HepG2 (cell line): ENCODE measurements at regions not wholly inside any gene's neighbourhood (a gene's known extent, or its start where the extent isn't known, plus 50 kb on each side); places are given as distances from the start of the nearest gene placed in this dataset.

Experiments
- ATAC-seq: fragments of 200-7000 bp; cut with Tn5 transposase; 3 replicates; pipeline ENCODE4 v1.9.1; 2020; ENCODE audit warnings: mild to moderate bottlenecking, moderate library complexity
- BruUV-seq: library from RNA; stranded (reverse); fragments of 400-500 nt; replicated peaks from 2 replicates; lab custom pipeline; 2021; lab: Mats Ljungman, UMichigan
- CTCF ChIA-PET: fragments of 300-600 bp; formaldehyde crosslinking; extraction: SDS; loops from one replicate; lab custom pipeline; 2021; ENCODE audit warnings: low total read pairs, inconsistent platforms, low intra/inter-chr PET ratio; lab: Yijun Ruan, JAX
- POLR2A ChIA-PET: fragments of 350-600 bp; sonication (Branson Sonifier 250); formaldehyde crosslinking; loops from one replicate; lab custom pipeline; 2020; ENCODE audit warnings: antibody characterized with exemption, inconsistent platforms; lab: Yijun Ruan, JAX
- DNase-seq: peaks from one replicate; pipeline ENCODE4 v3.0.0-alpha.2; 2015; ENCODE audit warnings: low spot score
- FAIRE-seq: peaks from 3 replicates; lab custom pipeline; 2011; peaks lifted over from hg19 to GRCh38; lab: Jason Lieb, UNC
- H2AFZ ChIP-seq: one replicate; pipeline ENCODE4 v1.6.1; 2011; ENCODE audit warnings: low read length, inconsistent platforms
- H3K27ac ChIP-seq: fragments of 300-600 bp; 3 replicates; pipeline ENCODE4 v1.8.0; 2011; ENCODE audit warnings: mixed run types, mild to moderate bottlenecking, mixed read lengths, low read length, inconsistent platforms; ENCODE audit not compliant: insufficient read depth; ENCODE audit errors: extremely low read length
- H3K27me3 ChIP-seq, 2 experiments: fragments of 200-600 bp in 1 of 2; 2 replicates in 1 of 2; 3 replicates in 1 of 2; pipeline versions ENCODE4 v1.6.0 to v1.8.0; 2011; ENCODE audit warnings: low read length in 2 of 2, mild to moderate bottlenecking in 2 of 2, moderate library complexity in 2 of 2, inconsistent platforms in 1 of 2; ENCODE audit not compliant: insufficient read depth in 2 of 2, control insufficient read depth in 1 of 2
- H3K36me3 ChIP-seq, 2 experiments: fragments of 200-600 bp in 1 of 2; replicated peaks in 1 of 2; 2 replicates in 1 of 2; 3 replicates in 1 of 2; pipeline versions ENCODE4 v1.5.1 to v1.8.0; 2011; ENCODE audit warnings: low read length in 2 of 2, inconsistent platforms in 1 of 2; ENCODE audit not compliant: insufficient read depth in 2 of 2, control insufficient read depth in 1 of 2
- H3K4me1 ChIP-seq: 2 replicates; pipeline ENCODE4 v1.5.1; 2012; ENCODE audit warnings: low read length, inconsistent platforms; ENCODE audit not compliant: insufficient read depth
- H3K4me2 ChIP-seq: 2 replicates; pipeline ENCODE4 v1.6.0; 2011; ENCODE audit warnings: low read depth, low read length, inconsistent platforms
- H3K4me3 ChIP-seq, 3 experiments: fragments of 200-600 bp in 1 of 3; sonication (generic), shearing (Covaris generic) in 1 of 3; replicated peaks in 1 of 3; 2 replicates each; pipeline ENCODE4 v1.5.1; 2011 to 2016; ENCODE audit warnings: low read length in 3 of 3, inconsistent platforms in 2 of 3, low read depth in 2 of 3, mild to moderate bottlenecking in 2 of 3, control low read depth in 1 of 3, mixed read lengths in 1 of 3; ENCODE audit not compliant: insufficient read depth in 1 of 3
- H3K79me2 ChIP-seq: one replicate; pipeline ENCODE4 v1.6.1; 2011; ENCODE audit warnings: low read length, inconsistent platforms; ENCODE audit not compliant: insufficient read depth
- H3K9ac ChIP-seq: 2 replicates; pipeline ENCODE4 v1.6.0; 2011; ENCODE audit warnings: mild to moderate bottlenecking, low read depth, low read length, inconsistent platforms; ENCODE audit not compliant: insufficient read depth
- H3K9me3 ChIP-seq: 2 replicates; pipeline ENCODE4 v1.5.1; 2012; ENCODE audit warnings: mild to moderate bottlenecking, low read length
- H4K20me1 ChIP-seq: 2 replicates; pipeline ENCODE4 v1.6.0; 2011; ENCODE audit warnings: inconsistent platforms, mild to moderate bottlenecking, low read length, moderate library complexity; ENCODE audit not compliant: insufficient read depth
- AGO2 ChIP-seq: fragments of 200-400 bp; formaldehyde crosslinking; optimal IDR thresholded peaks from 2 replicates; pipeline ENCODE3; 2017; ENCODE audit warnings: mild to moderate bottlenecking, low read depth, low read length, moderate library complexity
- BORCS8-MEF2B ChIP-seq: sonication (generic); formaldehyde crosslinking; IDR thresholded peaks from 2 replicates; pipeline ENCODE4 v1.8.0; 2022; ENCODE audit warnings: mild to moderate bottlenecking, missing genetic modification reagents
- DRAP1 ChIP-seq: IDR thresholded peaks from 2 replicates; pipeline ENCODE4 v1.6.1; 2016; ENCODE audit warnings: missing genetic modification reagents, missing compliant biosample characterization
- E2F1 ChIP-seq: sonication (generic); formaldehyde crosslinking; IDR thresholded peaks from 2 replicates; pipeline ENCODE4 v1.5.0; 2020; ENCODE audit warnings: missing genetic modification reagents
- KLF6 ChIP-seq: IDR thresholded peaks from 2 replicates; pipeline ENCODE4 v1.8.0; 2016; ENCODE audit warnings: missing biosample characterization, missing genetic modification reagents
- MED1 ChIP-seq: sonication (generic); formaldehyde crosslinking; IDR thresholded peaks from 2 replicates; pipeline ENCODE4 v1.4.0; 2020; ENCODE audit warnings: missing genetic modification reagents
- MIER2 ChIP-seq: IDR thresholded peaks from 2 replicates; pipeline ENCODE4 v1.6.1; 2016; ENCODE audit warnings: missing biosample characterization, missing genetic modification reagents
- MLLT10 ChIP-seq: sonication (generic); formaldehyde crosslinking; IDR thresholded peaks from 2 replicates; pipeline ENCODE4 v1.4.0; 2020; ENCODE audit warnings: missing genetic modification reagents
- NAIF1 ChIP-seq: sonication (generic); formaldehyde crosslinking; IDR thresholded peaks from 2 replicates; pipeline ENCODE4 v1.5.0; 2020; ENCODE audit warnings: mild to moderate bottlenecking, missing genetic modification reagents, borderline replicate concordance
- NCOA1 ChIP-seq: sonication (generic); formaldehyde crosslinking; IDR thresholded peaks from 2 replicates; pipeline ENCODE4 v1.9.0; 2021; ENCODE audit warnings: missing genetic modification reagents
- NR2C2 ChIP-seq: sonication (generic); formaldehyde crosslinking; IDR thresholded peaks from 2 replicates; pipeline ENCODE4 v1.4.0; 2020; ENCODE audit warnings: missing genetic modification reagents, mild to moderate bottlenecking, moderate library complexity, borderline replicate concordance
- SMARCC2 ChIP-seq: fragments of 450-650 bp; IDR thresholded peaks from 2 replicates; pipeline ENCODE4 v1.6.1; 2017; ENCODE audit warnings: antibody characterized with exemption, mild to moderate bottlenecking
- THYN1 ChIP-seq: sonication (generic); formaldehyde crosslinking; IDR thresholded peaks from 2 replicates; pipeline ENCODE4 v1.8.1; 2023; ENCODE audit warnings: low read depth, mild to moderate bottlenecking, moderate library complexity, missing genetic modification reagents, borderline replicate concordance
- UBTF ChIP-seq: sonication (generic); formaldehyde crosslinking; IDR thresholded peaks from 2 replicates; pipeline ENCODE4 v1.4.0; 2020; ENCODE audit warnings: mild to moderate bottlenecking, missing genetic modification reagents
- ZBTB7A ChIP-seq: sonication (generic); formaldehyde crosslinking; IDR thresholded peaks from 2 replicates; pipeline ENCODE4 v1.8.0; 2022; ENCODE audit warnings: mild to moderate bottlenecking, missing genetic modification reagents
- ZNF615 ChIP-seq: sonication (generic); formaldehyde crosslinking; IDR thresholded peaks from 2 replicates; pipeline ENCODE4 v1.5.0; 2020; ENCODE audit warnings: mild to moderate bottlenecking, missing genetic modification reagents, borderline replicate concordance
- ZNF629 ChIP-seq: sonication (generic); formaldehyde crosslinking; conservative IDR thresholded peaks from 2 replicates; pipeline ENCODE4 v1.5.0; 2020; ENCODE audit warnings: missing genetic modification reagents
- ZNF772 ChIP-seq: sonication (generic); formaldehyde crosslinking; IDR thresholded peaks from 2 replicates; pipeline ENCODE4 v1.5.0; 2020; ENCODE audit warnings: mild to moderate bottlenecking, missing genetic modification reagents
- ZSCAN12 ChIP-seq: sonication (generic); formaldehyde crosslinking; IDR thresholded peaks from 2 replicates; pipeline ENCODE4 v1.9.0; 2021; ENCODE audit warnings: mild to moderate bottlenecking, missing genetic modification reagents
- ZSCAN29 ChIP-seq: sonication (generic); formaldehyde crosslinking; conservative IDR thresholded peaks from 2 replicates; pipeline ENCODE4 v1.4.0; 2020; ENCODE audit warnings: mild to moderate bottlenecking, missing genetic modification reagents
- WGBS: methylation state at CpG from one replicate; pipeline ENCODE4 v1.1.6; 2017; ENCODE audit warnings: low lambda C conversion rate; 5-methylcytosine and 5-hydroxymethylcytosine counted together
- in situ Hi-C: cut with HindIII; loops from 2 replicates; pipeline ENCODE4 v1.10.0; 2017; ENCODE audit warnings: low pct_unique_long_range_greater_than_20kb; ENCODE audit not compliant: extremely low pct_ligation_motif_present
- intact Hi-C: fragments of 100-400 bp; cut with micrococcal nuclease; formaldehyde crosslinking; loops from one replicate; pipeline ENCODE4 v1.10.0; 2022; ENCODE audit not compliant: unreplicated experiment

GRCh38 chr1:5721634-5722215, 270.5 kb downstream of the NPHP4 start:
- no peaks in the 10 kb centered on the region for H3K79me2 ChIP-seq
- TF ChIP-seq NAIF1 (no peak), NR2C2 (CRISPR knock-in tag) (no peak), BORCS8-MEF2B (CRISPR knock-in tag) (no peak), THYN1 (CRISPR knock-in tag) (no peak), KLF6 (CRISPR knock-in tag) (no peak), ZBTB7A (CRISPR knock-in tag) (no peak), ZNF615 (CRISPR knock-in tag) (no peak), MLLT10 (no peak), MIER2 (CRISPR knock-in tag) (no peak), ZSCAN12 (CRISPR knock-in tag) (no peak), SMARCC2 (no peak), NCOA1 (CRISPR knock-in tag) (no peak), AGO2 (no peak), ZSCAN29 (CRISPR knock-in tag) (no peak), MED1 (CRISPR knock-in tag) (no peak), ZNF629 (no peak), UBTF (CRISPR knock-in tag) (no peak), ZNF772 (CRISPR knock-in tag) (no peak), DRAP1 (CRISPR knock-in tag) (no peak), E2F1 (CRISPR knock-in tag) (no peak)
- no TSS peak for BruUV-seq
- no peak for DNase-seq
- 36% methylated on average over 3 of the region's 3 CpGs for WGBS
- H3K27me3 ChIP-seq = peaks cover 9 to 52% of the 10 kb centered on the region in 2 experiments; a peak in 4 of 5 replicates
- CTCF ChIA-PET = no interaction called here
- FAIRE-seq = no peak
- H3K4me1 ChIP-seq = no peaks in the 10 kb centered on the region
- H3K9ac ChIP-seq = no peak overlapping the region
- H2AFZ ChIP-seq = no peak overlapping the region
- H4K20me1 ChIP-seq = no peaks in the 10 kb centered on the region
- no peak overlapping the region for H3K4me3 ChIP-seq
- H3K27ac ChIP-seq = no peak overlapping the region
- intact Hi-C loops = no loop called here
- H3K36me3 ChIP-seq = no peaks in the 10 kb centered on the region
- POLR2A ChIA-PET = no interaction called here
- H3K9me3 ChIP-seq = no peaks in the 10 kb centered on the region
- ATAC-seq = no peak
- in situ Hi-C loops = no loop called here
- no peak overlapping the region for H3K4me2 ChIP-seq
